HG03280 (cell line): ENCODE measurements at regions not wholly inside any gene's neighbourhood (a gene's known extent, or its start where the extent isn't known, plus 50 kb on each side); places are given as distances from the start of the nearest gene placed in this dataset.

Source experiments
- ATAC-seq: cut with Tn5 transposase; IDR thresholded peaks from one replicate; pipeline ENCODE4 v1.9.1; 2021; ENCODE audit warnings: mild to moderate bottlenecking, moderate library complexity; ENCODE audit not compliant: unreplicated experiment

- no peak for ATAC-seq
These were observed 196.4 kb upstream of the KCNJ16 start for GRCh38 chr17:69878661-69879060.

DNA sequence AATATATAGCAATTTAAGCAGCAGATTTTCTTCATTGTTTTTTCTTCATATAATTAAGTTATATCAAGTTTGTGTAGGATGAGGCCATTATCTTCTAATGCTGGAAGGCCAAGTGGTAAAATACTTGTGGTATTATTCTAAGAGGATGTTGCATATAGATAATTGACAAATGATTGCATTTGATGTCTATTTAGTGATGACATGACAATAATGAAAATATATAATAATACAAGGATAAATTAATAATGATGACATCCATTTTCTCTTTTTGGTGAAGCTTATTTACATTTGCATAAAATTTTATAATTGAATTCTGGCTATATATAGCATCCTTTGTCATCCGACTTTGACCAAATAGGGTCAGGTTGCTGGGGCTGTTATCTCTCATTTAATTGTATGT is 195.4 kb upstream of the KCNJ16 start:
- no peak for ATAC-seq

DNA sequence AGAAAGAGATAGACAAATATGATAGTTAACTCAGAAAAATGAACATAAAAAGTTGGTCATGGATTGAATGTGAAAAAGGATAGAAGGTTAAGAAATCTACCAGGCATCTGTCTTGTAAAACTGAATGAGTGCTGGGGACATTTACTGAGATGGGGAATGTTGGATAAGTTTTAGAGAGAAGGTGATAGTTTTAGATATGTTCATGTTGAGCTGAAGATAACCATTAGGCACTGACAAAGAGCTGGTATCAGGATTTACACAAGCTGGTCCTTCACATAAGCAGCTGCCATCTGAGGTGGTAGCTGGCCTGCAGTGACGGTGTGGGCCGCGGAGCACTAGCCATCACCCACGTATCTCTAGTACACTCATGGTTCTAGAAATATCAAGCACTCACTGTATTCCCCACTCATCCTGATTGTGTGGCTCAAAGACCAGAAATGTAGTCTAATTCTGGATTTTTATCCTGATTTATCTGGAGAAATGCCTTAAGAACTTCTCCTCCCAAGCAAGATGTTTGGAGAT is 194.4 kb upstream of the KCNJ16 start:
- ATAC-seq, result no peak

GRCh38 chr17:69882281-69882680 is 192.7 kb upstream of the KCNJ16 start:
- no peak for ATAC-seq

GRCh38 chr17:69883120-69883519 is 191.9 kb upstream of the KCNJ16 start:
- no peak for ATAC-seq

DNA sequence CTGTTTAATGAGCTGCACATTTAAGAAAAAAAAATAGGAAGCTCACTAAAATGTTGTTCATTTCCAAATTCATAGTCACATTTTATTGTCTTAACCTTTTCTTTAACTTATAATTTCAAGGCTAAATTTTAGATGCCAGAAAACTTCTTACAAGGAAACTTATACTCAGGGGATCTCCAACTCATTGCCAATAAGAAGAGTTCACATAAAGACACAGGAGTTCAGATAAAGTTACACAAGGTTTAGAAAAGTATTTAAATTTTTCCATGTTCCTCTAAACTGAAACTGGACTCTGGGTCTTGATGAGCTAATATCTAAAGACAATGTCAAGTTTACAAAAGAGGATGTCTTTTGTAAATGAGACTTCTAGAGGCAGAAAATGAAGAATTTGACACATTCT is 190.7 kb upstream of the KCNJ16 start:
- no peak for ATAC-seq

DNA sequence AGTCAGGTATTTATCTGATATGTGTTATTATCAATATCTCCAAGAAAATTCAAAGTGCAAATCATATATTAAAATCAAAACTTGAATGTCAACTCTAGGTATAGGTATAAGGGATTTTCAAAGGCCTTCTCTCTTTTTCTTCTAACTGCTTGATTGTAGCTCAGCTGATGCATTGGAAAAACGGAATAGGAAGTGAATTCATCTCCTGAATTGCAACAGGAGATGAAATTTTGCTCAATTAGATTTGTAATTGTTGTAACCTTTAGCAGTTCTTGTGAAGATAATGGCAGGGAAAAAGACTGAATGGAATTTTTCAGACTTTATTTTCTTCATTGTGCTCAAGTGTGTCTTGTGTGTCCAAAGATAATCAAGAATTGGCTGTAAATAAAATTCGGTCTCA is 190.2 kb upstream of the KCNJ16 start:
- ATAC-seq, result no peak

GRCh38 chr17:69898601-69899000 is 176.4 kb upstream of the KCNJ16 start:
- ATAC-seq, result no peak

DNA sequence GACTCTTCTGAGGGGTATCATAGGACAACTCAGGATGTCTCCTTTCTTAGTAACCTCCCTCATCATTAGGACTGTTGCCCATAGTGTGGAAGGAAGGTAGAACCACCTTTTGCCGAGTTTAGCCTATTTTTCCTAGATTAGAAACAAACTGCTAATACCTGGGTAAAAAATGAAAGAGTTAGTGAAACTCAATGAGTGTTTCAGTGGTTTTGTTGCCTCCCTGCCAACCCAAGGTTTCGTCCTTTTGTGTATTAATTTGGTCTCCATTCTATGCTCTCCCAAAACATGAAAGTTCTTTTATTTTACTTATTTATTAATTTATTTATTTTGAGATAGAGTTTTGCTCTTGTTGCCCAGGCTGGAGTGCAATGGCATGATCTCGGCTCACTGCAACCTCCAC is 174.9 kb upstream of the KCNJ16 start:
- ATAC-seq, result no peak

- ATAC-seq, result no peak
These were observed 174.2 kb upstream of the KCNJ16 start for GRCh38 chr17:69900829-69901228.

- ATAC-seq, result no peak
These were observed 168.7 kb upstream of the KCNJ16 start for GRCh38 chr17:69906306-69906705.

GRCh38 chr17:69907132-69907847 is 167.7 kb upstream of the KCNJ16 start:
- ATAC-seq, result no peak

- ATAC-seq, result no peak
These were observed 166.2 kb upstream of the KCNJ16 start for GRCh38 chr17:69908626-69909368.

DNA sequence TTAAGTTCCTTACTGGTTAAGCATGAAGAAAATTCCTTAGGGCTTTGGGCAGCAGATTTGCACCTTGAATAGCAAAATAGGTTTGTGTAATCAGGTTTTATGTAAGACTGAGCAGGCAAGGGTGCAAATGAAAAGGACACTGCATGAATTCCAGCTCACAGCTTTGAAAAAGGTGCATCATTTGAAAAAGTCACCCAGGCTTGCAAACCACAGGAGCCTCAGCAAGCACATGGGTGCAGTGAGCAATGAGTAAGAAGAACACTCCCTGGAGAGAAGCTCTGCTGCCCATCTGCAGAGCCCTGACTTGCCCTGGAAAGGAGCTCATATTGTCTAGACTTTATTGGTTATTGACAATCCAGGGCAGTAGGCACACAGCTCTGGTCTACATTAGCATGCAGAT is 165.6 kb upstream of the KCNJ16 start:
- no peak for ATAC-seq

DNA sequence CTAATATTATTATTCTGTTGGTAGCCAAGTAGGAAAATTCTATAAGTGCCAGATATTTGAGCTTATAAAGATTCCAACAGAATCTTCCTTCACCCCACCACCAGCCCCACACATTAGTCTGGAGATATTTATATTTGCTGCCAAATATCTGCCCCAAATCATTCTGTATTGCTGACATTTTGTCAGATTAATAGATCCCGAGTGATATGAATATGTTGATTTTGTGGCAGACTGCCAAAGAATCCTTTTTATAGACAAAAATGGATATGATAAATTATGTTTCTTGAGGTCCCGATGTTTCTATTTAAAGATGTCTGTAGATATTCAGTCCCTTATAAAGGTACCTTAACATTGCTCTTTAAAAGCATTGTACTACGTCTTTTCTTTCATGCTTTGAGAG is 162.2 kb upstream of the KCNJ16 start:
- ATAC-seq, result no peak

GRCh38 chr17:69913216-69913615 is 161.8 kb upstream of the KCNJ16 start:
- ATAC-seq, result no peak

DNA sequence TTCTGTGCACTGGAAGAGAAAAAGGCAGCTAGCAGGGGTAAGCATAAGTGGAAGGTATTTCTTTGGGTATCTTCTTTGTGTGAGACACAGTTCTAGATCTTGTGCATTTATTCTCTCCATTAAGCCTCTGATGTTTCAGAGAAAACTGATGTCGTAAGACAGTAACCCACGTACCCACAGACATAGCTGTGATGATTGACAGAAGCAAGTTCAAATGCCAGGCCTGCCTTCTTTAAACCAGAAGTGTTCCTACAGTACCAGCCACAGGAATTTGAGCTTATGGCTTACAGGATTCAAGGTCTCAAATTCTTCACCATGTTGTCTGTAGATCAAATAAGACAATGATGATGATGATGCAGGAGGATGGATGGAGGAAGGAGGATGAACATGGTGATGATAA is 161.4 kb upstream of the KCNJ16 start:
- no peak for ATAC-seq

DNA sequence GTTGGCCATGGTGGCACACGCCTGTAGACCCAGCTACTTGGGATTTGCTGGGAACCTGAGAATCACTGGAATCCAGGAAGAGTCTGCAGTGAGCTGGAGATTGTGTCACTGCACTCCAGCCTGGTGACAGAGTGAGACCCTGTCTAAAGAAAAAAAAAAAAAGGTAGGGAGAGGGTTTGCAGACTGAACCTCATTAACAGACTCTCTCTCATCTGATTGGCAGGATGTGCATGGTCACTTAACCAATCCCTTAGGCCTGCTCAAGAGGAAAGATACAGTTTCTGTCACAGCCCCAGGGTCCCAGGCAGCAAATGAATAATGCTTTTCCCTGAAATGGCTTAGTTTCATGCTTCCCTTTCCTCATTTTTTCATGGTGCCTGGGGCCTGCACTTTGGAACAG is 160.5 kb upstream of the KCNJ16 start:
- ATAC-seq, result no peak

DNA sequence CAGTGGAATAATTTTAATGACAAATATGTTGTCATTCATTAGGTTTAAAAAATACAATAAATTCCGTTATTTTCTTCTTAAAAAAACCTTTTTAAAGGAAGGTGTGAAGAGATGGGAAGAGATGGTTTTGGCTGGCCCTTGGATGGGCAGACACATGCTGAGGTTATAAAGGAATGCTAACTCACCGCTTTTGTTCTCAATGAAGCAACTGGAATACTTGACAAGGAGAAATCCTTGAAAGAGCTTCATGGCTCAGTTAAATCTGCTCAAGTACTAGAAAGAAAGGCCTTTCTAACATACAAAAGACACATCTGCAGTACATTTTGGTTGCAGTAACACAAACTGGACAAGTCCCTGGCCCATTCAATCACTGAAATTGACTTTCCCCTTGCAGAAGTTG is 158.3 kb upstream of the KCNJ16 start:
- ATAC-seq, result no peak

DNA sequence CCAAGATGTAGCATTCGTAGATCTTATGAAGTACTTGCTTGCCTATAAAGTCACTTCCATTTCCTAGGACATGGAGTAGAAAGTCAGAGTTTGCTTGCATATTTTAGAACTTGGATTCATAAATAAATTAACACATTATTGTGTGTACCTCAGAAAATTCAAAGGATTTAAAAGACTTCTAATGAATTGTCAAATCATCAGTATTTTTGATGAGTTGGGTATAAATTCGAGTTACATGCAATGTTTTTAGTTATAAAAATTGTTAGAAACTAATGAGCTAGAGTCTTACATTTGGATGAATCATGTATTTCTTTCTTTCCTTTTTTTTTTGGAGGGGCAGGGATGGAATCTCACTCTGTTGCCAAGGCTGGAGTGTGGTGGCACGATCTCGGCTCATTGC is 156.9 kb upstream of the KCNJ16 start:
- ATAC-seq, result no peak

DNA sequence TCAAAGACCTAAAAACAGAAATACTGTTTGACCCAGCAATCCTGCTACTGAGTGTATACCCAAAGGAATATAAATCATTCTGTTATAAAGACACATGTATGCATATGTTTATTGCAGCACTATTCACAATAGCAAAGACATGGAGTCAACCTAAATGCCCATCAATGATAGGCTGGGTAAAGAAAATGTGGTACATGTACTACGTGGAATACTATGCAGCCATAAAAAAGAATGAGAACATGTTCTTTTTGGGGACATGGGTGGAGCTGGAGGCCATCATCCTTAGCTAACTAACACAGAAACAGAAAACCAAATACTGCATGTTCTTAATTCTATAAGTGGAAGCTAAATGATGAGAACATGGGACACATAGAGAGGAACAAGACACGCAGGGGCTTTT is 155.2 kb upstream of the KCNJ16 start:
- ATAC-seq, result no peak

- ATAC-seq, result no peak
These were observed 154.0 kb upstream of the KCNJ16 start for GRCh38 chr17:69921046-69921445.
